CD4-positive, alpha-beta memory T cell (primary cell): ENCODE measurements at regions not wholly inside any gene's neighbourhood (a gene's known extent, or its start where the extent isn't known, plus 50 kb on each side); places are given as distances from the start of the nearest gene placed in this dataset.

Experiments
- CTCF ChIA-PET: fragments of 350-600 bp; sonication (Branson Sonifier 250); formaldehyde crosslinking; loops from one replicate; lab custom pipeline; 2021; ENCODE audit warnings: inconsistent platforms; ENCODE audit not compliant: partially characterized antibody; lab: Charles Lee
- POLR2A ChIA-PET: fragments of 350-600 bp; sonication (Branson Sonifier 250); formaldehyde crosslinking; loops from one replicate; lab custom pipeline; 2021; ENCODE audit not compliant: partially characterized antibody; lab: Charles Lee
- DNase-seq, 5 donors: peaks; one replicate each; pipeline versions ENCODE4 v3.0.0 to v3.0.0-alpha.2; 2020 to 2022; ENCODE audit warnings: mixed read lengths in 1 of 5
- H3K27ac ChIP-seq: one replicate; pipeline ENCODE4 v1.7.0; 2013; ENCODE audit warnings: low read depth, low read length
- H3K27me3 ChIP-seq: 2 replicates; pipeline ENCODE4 v1.7.0; 2013; ENCODE audit warnings: mild to moderate bottlenecking, low read length, moderate library complexity; ENCODE audit not compliant: insufficient read depth
- H3K36me3 ChIP-seq: 2 replicates; pipeline ENCODE4 v1.7.0; 2013; ENCODE audit warnings: mild to moderate bottlenecking, low read length, moderate library complexity; ENCODE audit not compliant: insufficient read depth
- H3K4me1 ChIP-seq: 2 replicates; pipeline ENCODE4 v1.7.0; 2013; ENCODE audit warnings: mild to moderate bottlenecking, low read length, moderate library complexity; ENCODE audit not compliant: insufficient read depth
- H3K4me3 ChIP-seq, 2 donors: one replicate each; pipeline ENCODE4 v1.7.0; 2013; ENCODE audit warnings: low read length in 2 of 2, mild to moderate bottlenecking in 1 of 2
- H3K9me3 ChIP-seq, 2 donors: one replicate each; pipeline ENCODE4 v1.7.0; 2013; ENCODE audit warnings: low read length in 2 of 2, control low read depth in 1 of 2; ENCODE audit not compliant: control insufficient read depth in 1 of 2
- H3K27ac Mint-ChIP-seq, 7 donors: one replicate each; pipeline ENCODE4 v1.8.0; 2020 to 2021; ENCODE audit warnings: mixed read lengths in 7 of 7, mild to moderate bottlenecking in 6 of 7, inconsistent platforms in 3 of 7, moderate library complexity in 3 of 7
- H3K27me3 Mint-ChIP-seq, 2 donors: one replicate each; pipeline ENCODE4 v1.8.0; 2020 to 2021; ENCODE audit warnings: mixed read lengths in 2 of 2
- H3K36me3 Mint-ChIP-seq, 2 donors: one replicate each; pipeline ENCODE4 v1.8.0; 2020 to 2021; ENCODE audit warnings: mixed read lengths in 2 of 2, inconsistent platforms in 1 of 2, mild to moderate bottlenecking in 1 of 2
- H3K4me1 Mint-ChIP-seq, 4 donors: one replicate each; pipeline ENCODE4 v1.8.0; 2020 to 2021; ENCODE audit warnings: mixed read lengths in 4 of 4, mild to moderate bottlenecking in 1 of 4
- H3K4me3 Mint-ChIP-seq, 8 donors: one replicate each; pipeline ENCODE4 v1.8.0; 2020 to 2021; ENCODE audit warnings: mixed read lengths in 8 of 8, mild to moderate bottlenecking in 7 of 8, moderate library complexity in 6 of 8, inconsistent platforms in 3 of 8
- H3K9me3 Mint-ChIP-seq, 8 donors: one replicate each; pipeline ENCODE4 v1.8.0; 2020 to 2021; ENCODE audit warnings: mixed read lengths in 8 of 8, mild to moderate bottlenecking in 5 of 8, inconsistent platforms in 3 of 8, moderate library complexity in 1 of 8
- intact Hi-C: fragments of 100-400 bp; cut with micrococcal nuclease; formaldehyde crosslinking; loops from one replicate; pipeline ENCODE4 v1.15.1; 2023

DNA sequence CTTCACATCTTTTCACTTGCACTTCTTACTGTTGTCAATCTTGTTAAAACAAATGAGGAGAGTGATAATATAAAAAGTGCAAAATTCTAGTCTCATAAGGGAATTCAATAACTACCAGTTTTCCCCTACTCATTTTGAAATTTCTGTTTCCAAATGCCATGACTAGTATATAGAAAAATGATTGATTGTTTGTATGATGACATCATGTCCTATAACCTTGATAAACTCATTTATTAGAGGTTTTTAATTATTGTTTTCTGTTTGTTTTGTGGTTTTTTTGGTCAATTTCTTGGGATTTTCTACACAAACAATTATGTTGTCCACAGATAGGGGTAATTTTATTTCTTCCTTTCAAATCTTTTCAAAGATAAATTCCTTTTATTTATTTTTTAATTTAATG is 559.1 kb downstream of the TLL1 start:
- H3K9me3 Mint-ChIP-seq = peaks cover 0 to 6% (median under 1%) of the 10 kb centered on the region in 8 donors
- no peaks in the 10 kb centered on the region for H3K27me3 ChIP-seq
- H3K4me3 Mint-ChIP-seq = no peak overlapping the region
- H3K27ac ChIP-seq = no peak overlapping the region
- H3K36me3 ChIP-seq = no peaks in the 10 kb centered on the region
- no peak overlapping the region for H3K27ac Mint-ChIP-seq
- H3K36me3 Mint-ChIP-seq = no peaks in the 10 kb centered on the region
- no peaks in the 10 kb centered on the region for H3K4me1 ChIP-seq
- H3K9me3 ChIP-seq = peaks cover 0 to 7% of the 10 kb centered on the region in 2 donors
- intact Hi-C loops = no loop called here
- no peak overlapping the region for H3K4me3 ChIP-seq
- no peaks in the 10 kb centered on the region for H3K27me3 Mint-ChIP-seq
- ChIA-PET POLR2A (no interaction called here), CTCF (no interaction called here)
- no peak for DNase-seq
- H3K4me1 Mint-ChIP-seq = no peaks in the 10 kb centered on the region

DNA sequence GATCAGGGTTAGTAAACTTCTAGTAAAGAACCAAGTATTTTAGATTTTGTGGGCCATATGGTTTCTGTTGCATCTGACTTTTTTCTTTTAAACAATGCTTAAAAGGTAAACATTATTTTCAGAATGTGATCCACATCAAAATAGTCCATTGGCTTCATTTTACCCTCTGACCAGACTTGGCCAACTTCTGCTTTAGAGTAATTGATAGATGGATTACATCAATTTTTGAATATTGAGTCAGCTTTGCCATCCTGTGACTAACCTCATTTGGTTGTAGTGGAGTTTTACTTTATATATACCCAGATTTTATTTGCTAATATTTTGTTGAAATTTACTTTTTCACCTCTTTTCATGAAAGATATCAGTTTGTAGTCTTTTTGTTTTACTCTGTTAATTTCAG is 559.8 kb downstream of the TLL1 start:
- no peaks in the 10 kb centered on the region for H3K4me1 ChIP-seq
- ChIA-PET POLR2A (no interaction called here), CTCF (no interaction called here)
- Mint-ChIP-seq H3K36me3 (no peaks in the 10 kb centered on the region), H3K4me3 (no peak overlapping the region), H3K9me3 (peaks cover 0 to 6% (median 2%) of the 10 kb centered on the region in 8 donors), H3K27me3 (no peaks in the 10 kb centered on the region), H3K27ac (no peak overlapping the region), H3K4me1 (no peaks in the 10 kb centered on the region)
- no peak for DNase-seq
- no peak overlapping the region for H3K27ac ChIP-seq
- no peaks in the 10 kb centered on the region for H3K27me3 ChIP-seq
- no peak overlapping the region for H3K4me3 ChIP-seq
- intact Hi-C loops = no loop called here
- no peaks in the 10 kb centered on the region for H3K36me3 ChIP-seq
- peaks cover 0 to 7% of the 10 kb centered on the region in 2 donors for H3K9me3 ChIP-seq

DNA sequence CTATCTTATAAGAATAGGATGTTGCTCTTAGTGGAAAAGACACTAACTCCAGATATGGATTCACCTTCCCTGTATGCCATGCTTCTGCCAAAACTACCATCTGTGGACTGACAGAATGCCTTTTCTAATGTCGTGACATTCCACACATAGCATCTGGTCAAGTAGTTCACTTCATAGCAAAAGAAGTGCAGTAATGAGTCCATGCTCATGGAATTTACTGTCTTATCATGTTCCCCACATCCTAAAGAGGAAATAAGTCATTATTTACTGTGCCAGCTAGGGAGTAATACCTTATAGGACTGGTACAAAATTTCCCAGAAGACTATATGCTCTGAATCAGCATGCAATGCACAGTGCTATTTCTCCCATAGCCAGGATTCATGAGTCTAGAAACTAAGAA is 562.4 kb downstream of the TLL1 start:
- Mint-ChIP-seq H3K9me3 (peaks cover 0 to 7% (median 2%) of the 10 kb centered on the region in 8 donors), H3K4me1 (no peaks in the 10 kb centered on the region), H3K4me3 (no peak overlapping the region), H3K36me3 (no peaks in the 10 kb centered on the region), H3K27me3 (no peaks in the 10 kb centered on the region), H3K27ac (no peak overlapping the region)
- intact Hi-C loops = no loop called here
- H3K9me3 ChIP-seq = no peaks in the 10 kb centered on the region
- CTCF ChIA-PET = no interaction called here
- no peaks in the 10 kb centered on the region for H3K36me3 ChIP-seq
- no peaks in the 10 kb centered on the region for H3K4me1 ChIP-seq
- H3K27ac ChIP-seq = no peak overlapping the region
- H3K4me3 ChIP-seq = no peak overlapping the region
- H3K27me3 ChIP-seq = no peaks in the 10 kb centered on the region
- no peak for DNase-seq
- POLR2A ChIA-PET = no interaction called here

DNA sequence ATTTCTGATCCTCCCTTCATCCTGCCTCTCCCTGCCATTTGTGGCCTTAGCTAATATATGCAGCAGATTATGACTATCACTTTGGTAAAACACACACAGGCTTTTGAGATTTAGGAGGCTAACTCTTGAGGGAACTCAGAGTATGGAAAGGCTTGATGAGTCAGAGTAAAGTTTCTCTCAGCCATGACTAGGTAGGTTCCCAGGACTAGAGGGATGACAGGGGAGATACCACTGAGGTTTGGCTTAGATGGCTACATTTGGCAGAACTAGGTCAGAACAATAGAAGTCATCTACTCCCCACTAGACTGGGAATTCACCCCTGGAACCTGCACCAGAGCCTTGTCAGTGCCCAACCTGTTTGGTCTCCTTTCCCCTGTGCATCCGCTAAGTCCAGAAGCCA is 585.7 kb downstream of the TLL1 start:
- ChIA-PET POLR2A (no interaction called here), CTCF (no interaction called here)
- Histone ChIP-seq H3K4me3 (no peak overlapping the region), H3K4me1 (no peaks in the 10 kb centered on the region), H3K27ac (no peak overlapping the region), H3K9me3 (no peaks in the 10 kb centered on the region), H3K27me3 (no peaks in the 10 kb centered on the region), H3K36me3 (no peaks in the 10 kb centered on the region)
- H3K4me1 Mint-ChIP-seq = no peaks in the 10 kb centered on the region
- DNase-seq = no peak
- no peaks in the 10 kb centered on the region for H3K36me3 Mint-ChIP-seq
- intact Hi-C loops = no loop called here
- H3K27me3 Mint-ChIP-seq = no peaks in the 10 kb centered on the region
- H3K4me3 Mint-ChIP-seq = no peak overlapping the region
- no peak overlapping the region for H3K27ac Mint-ChIP-seq
- peaks cover under 1 to 11% (median 7%) of the 10 kb centered on the region in 8 donors for H3K9me3 Mint-ChIP-seq

DNA sequence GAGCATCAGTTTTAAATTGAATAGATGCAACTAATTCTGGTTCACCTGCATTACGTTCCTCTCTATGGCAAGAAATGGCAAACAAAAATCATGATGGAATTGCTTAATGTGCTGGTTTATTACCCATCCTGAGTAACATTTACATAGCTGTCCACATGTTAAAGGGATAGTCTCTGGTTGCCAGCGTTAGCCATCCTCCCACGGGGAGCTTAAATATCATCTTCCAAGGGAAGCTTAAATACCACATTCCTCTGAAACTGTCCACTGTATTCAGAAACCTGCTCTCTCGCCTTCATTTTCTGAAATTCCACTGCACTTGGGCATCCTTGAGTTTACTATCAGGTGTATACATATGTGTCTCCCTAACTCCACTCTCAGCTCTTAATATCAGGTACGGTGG is 586.6 kb downstream of the TLL1 start:
- Mint-ChIP-seq H3K27me3 (no peaks in the 10 kb centered on the region), H3K9me3 (peaks cover 0 to 7% (median 7%) of the 10 kb centered on the region in 8 donors), H3K4me3 (no peak overlapping the region), H3K27ac (no peak overlapping the region), H3K4me1 (no peaks in the 10 kb centered on the region), H3K36me3 (no peaks in the 10 kb centered on the region)
- no peak for DNase-seq
- ChIA-PET CTCF (no interaction called here), POLR2A (no interaction called here)
- H3K4me1 ChIP-seq = no peaks in the 10 kb centered on the region
- no peaks in the 10 kb centered on the region for H3K27me3 ChIP-seq
- H3K4me3 ChIP-seq = no peak overlapping the region
- H3K36me3 ChIP-seq = no peaks in the 10 kb centered on the region
- intact Hi-C loops = no loop called here
- no peaks in the 10 kb centered on the region for H3K9me3 ChIP-seq
- H3K27ac ChIP-seq = no peak overlapping the region

GRCh38 chr4:166460769-166461550 is 587.9 kb downstream of the TLL1 start:
- no peaks in the 10 kb centered on the region for H3K36me3 ChIP-seq
- no peaks in the 10 kb centered on the region for H3K4me1 ChIP-seq
- H3K9me3 ChIP-seq = no peaks in the 10 kb centered on the region
- no peak overlapping the region for H3K4me3 ChIP-seq
- CTCF ChIA-PET = no interaction called here
- Mint-ChIP-seq H3K27me3 (no peaks in the 10 kb centered on the region), H3K9me3 (peaks cover 0 to 7% (median 2%) of the 10 kb centered on the region in 8 donors), H3K4me3 (no peak overlapping the region), H3K27ac (no peak overlapping the region), H3K4me1 (no peaks in the 10 kb centered on the region), H3K36me3 (no peaks in the 10 kb centered on the region)
- H3K27me3 ChIP-seq = no peaks in the 10 kb centered on the region
- no peak overlapping the region for H3K27ac ChIP-seq
- DNase-seq = no peak
- intact Hi-C loops = no loop called here
- POLR2A ChIA-PET = no interaction called here

- CTCF ChIA-PET = no interaction called here
- POLR2A ChIA-PET = no interaction called here
- Mint-ChIP-seq H3K9me3 (peaks cover 0 to 6% (median 3%) of the 10 kb centered on the region in 8 donors), H3K27ac (no peak overlapping the region), H3K27me3 (no peaks in the 10 kb centered on the region), H3K4me3 (no peak overlapping the region), H3K4me1 (no peaks in the 10 kb centered on the region), H3K36me3 (no peaks in the 10 kb centered on the region)
- intact Hi-C loops = no loop called here
- H3K27ac ChIP-seq = no peak overlapping the region
- no peak overlapping the region for H3K4me3 ChIP-seq
- no peak for DNase-seq
- H3K9me3 ChIP-seq = no peaks in the 10 kb centered on the region
- H3K4me1 ChIP-seq = no peaks in the 10 kb centered on the region
- no peaks in the 10 kb centered on the region for H3K36me3 ChIP-seq
- H3K27me3 ChIP-seq = no peaks in the 10 kb centered on the region
Observed at GRCh38 chr4:166481055-166481454, 608.0 kb downstream of the TLL1 start.
